Retinal pigment epithelial cell (primary cell): ENCODE measurements at regions not wholly inside any gene's neighbourhood (a gene's known extent, or its start where the extent isn't known, plus 50 kb on each side); places are given as distances from the start of the nearest gene placed in this dataset.
"Not testable (repeated sequence)": the region's sequence is repeated elsewhere in the genome, so short reads cannot be mapped to it uniquely, and the experiment has no call there.

Experiments used
- DNase-seq: peaks from one replicate; pipeline ENCODE4 v3.0.0-alpha.2; 2010; ENCODE audit warnings: low read depth
- H3K4me3 ChIP-seq: 2 replicates; pipeline ENCODE4 v1.5.1; 2011; ENCODE audit warnings: mild to moderate bottlenecking, low read length, control low read depth, moderate library complexity
- TF ChIP-seq, protein P1 (sequence below): conservative IDR thresholded peaks from 2 replicates; pipeline ENCODE4 v1.5.1; 2011; ENCODE audit warnings: low read depth, low read length, control low read depth, inconsistent platforms

DNA sequence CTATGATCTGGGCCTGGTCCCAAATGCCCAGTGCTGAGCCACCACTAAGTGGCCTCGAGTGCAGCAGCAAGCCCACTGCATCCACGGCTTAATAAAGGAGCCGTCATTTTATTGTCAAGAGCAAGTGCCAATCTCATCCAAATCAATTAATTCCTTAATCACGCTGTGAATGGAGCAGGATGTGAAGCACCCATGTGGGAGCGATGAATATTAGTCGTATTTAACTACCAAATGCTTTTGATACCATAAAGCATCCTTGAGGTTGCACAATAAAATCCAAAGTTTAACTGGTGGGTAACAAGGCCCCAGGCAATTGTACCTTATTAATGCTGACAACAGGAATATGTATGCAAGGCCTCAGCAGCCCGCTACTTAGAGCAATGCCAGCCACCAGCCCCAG, 226.0 kb upstream of the C16orf82 start:
- TF ChIP-seq, protein P1, sequence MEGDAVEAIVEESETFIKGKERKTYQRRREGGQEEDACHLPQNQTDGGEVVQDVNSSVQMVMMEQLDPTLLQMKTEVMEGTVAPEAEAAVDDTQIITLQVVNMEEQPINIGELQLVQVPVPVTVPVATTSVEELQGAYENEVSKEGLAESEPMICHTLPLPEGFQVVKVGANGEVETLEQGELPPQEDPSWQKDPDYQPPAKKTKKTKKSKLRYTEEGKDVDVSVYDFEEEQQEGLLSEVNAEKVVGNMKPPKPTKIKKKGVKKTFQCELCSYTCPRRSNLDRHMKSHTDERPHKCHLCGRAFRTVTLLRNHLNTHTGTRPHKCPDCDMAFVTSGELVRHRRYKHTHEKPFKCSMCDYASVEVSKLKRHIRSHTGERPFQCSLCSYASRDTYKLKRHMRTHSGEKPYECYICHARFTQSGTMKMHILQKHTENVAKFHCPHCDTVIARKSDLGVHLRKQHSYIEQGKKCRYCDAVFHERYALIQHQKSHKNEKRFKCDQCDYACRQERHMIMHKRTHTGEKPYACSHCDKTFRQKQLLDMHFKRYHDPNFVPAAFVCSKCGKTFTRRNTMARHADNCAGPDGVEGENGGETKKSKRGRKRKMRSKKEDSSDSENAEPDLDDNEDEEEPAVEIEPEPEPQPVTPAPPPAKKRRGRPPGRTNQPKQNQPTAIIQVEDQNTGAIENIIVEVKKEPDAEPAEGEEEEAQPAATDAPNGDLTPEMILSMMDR, result no peak
- H3K4me3 ChIP-seq, result no peak overlapping the region
- DNase-seq, result no peak

DNA sequence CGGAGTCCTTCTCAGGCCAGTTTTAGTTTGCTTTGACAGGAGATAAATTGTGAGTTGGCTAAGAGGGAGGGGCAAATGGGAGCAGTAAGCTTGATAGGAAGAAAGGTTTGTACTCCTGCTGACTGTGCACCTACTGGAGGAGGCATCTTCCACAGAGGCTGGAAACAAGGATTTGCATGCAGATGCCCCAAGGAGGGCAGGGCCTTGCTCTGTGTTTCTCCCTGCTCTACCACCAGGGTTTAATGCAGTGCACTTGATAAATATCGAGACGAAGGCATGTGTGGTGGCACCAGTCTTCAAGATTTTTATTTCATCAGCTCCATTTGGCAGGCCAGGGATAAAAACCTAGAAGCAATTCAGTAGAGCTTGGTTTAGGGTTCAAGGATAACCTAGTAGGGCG, 210.5 kb upstream of the C16orf82 start:
- no peak overlapping the region for H3K4me3 ChIP-seq
- DNase-seq, result no peak
- TF ChIP-seq, protein P1, result no peak

DNA sequence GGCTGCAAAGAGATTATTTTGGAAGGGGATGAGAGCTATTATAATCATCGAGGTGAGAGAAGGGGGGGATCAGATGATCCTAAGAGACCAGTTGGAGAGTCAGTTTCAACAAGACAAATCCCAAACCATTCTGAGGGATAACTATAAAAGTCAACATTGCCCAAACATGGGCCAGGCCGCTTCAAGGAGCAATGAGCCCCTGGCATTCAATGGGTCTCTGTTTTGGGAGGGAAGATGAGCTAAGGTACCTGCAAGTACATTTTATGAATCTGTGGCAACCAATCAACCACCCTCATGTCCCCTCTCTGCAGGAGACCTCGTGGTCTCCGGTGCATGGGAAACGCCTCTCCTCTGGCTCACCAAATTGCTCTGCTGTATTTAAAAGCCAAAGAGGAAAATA, 209.9 kb upstream of the C16orf82 start:
- H3K4me3 ChIP-seq, result no peak overlapping the region
- DNase-seq, result no peak
- TF ChIP-seq, protein P1, result no peak

DNA sequence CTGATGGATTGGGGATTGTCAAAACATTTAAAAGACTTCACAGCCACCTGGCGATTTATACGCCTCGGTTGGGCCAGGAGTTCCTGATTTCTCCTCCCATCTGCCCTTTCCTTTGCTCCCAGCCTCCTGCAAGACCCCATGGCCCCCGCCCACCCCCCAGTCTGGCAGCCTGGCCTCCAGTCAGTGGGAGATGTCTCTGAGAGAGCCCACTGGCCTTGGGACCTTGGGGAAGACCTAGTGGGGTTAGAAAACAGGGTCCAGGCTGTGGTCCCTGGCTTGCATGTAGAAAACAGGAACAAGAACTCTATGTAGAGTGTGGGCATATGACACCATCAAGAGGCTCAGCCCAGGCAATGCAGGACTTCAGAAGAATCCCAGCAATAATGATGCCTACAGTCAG, 209.4 kb upstream of the C16orf82 start:
- DNase-seq, result no peak
- TF ChIP-seq, protein P1, result no peak
- H3K4me3 ChIP-seq, result no peak overlapping the region

DNA sequence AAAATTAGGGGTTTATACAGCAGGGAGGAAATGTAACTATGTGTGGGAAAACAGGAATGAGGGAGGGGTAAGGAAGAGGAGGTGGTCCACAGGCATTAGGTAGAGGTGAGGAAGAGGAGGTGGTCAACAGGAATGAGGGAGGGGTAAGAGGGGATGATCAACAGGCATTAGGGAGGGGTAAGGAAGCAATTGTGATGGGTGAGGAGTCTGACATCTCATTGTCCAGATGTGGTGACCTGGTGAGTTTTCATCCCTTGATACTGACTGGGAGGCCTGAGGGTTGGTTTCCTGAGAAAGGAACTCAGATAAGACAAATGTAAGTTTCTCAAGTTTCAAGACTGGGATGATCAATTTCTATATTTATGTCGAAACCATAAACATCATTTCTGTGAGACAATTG, 206.2 kb upstream of the C16orf82 start:
- TF ChIP-seq, protein P1, result no peak
- DNase-seq, result no peak
- H3K4me3 ChIP-seq, result no peak overlapping the region

DNA sequence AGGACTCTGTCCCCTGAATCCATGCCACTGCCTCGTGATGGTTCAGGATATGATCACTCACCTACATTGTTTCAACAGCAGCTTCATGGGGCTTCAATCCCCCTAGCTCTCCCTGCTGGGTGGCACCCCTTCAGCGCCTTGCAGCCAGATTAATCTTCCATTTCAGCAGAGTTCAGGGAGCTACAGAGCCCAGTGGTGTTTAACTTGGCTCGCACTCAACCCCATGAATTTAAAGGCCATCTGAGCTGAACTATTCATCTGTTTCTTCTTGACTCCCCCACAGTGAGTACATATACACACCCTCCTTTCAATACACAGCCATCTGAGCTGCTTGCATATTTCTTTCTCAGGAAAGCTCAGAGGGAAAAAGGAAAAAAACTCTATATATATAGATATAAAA, 202.8 kb upstream of the C16orf82 start:
- no peak for DNase-seq
- no peak overlapping the region for H3K4me3 ChIP-seq
- TF ChIP-seq, protein P1, result no peak

DNA sequence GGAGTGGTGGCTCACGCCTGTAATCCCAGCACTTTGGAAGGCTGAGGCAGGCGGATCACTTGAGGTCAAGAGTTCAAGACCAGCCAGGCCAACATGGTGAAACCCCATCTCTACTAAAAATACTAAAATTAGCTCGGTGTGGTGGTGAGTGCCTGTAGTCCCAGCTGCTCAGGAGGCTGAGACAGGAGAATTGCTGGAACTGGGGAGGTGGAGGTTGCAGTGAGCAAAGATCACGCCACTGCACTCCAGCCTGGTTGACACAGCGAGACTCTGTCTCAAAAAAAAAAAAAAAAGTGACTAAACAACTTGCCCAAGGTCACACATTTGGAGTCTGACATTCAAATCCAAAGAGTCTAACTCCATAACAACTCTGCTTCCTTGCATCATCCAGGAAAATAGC, 192.4 kb upstream of the C16orf82 start:
- not testable (repeated sequence) for DNase-seq, H3K4me3 ChIP-seq

DNA sequence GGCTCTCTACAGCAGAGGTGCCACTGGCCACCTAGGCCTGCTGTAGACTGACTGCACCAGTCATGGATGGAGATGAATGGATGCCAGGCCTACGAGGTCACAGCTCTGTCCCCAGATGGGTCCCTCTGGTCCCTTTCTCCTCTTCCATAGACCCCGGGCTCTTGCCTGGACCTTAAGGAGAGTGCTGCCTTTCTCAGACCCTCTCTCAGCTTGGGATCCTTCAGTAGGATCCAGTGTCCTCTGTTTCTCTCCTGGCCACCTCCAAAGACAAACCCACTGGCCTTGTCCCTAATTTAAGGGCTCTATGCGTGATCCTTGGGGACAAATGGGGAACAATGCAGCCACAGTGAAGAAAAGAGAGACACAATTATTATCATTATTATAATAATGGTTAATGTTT, 189.3 kb upstream of the C16orf82 start:
- TF ChIP-seq, protein P1, result no peak
- H3K4me3 ChIP-seq, result no peak overlapping the region

More for the DNA sequence above, 189.3 kb upstream of the C16orf82 start:
- DNase-seq, result no peak
